GM19397 (cell line): ENCODE measurements at regions not wholly inside any gene's neighbourhood (a gene's known extent, or its start where the extent isn't known, plus 50 kb on each side); places are given as distances from the start of the nearest gene placed in this dataset.
"Not testable (repeated sequence)": the region's sequence is repeated elsewhere in the genome, so short reads cannot be mapped to it uniquely, and the experiment has no call there.

Experiments
- ATAC-seq: cut with Tn5 transposase; IDR thresholded peaks from one replicate; pipeline ENCODE4 v1.9.1; 2021; ENCODE audit warnings: mild to moderate bottlenecking, moderate library complexity; ENCODE audit not compliant: unreplicated experiment

DNA sequence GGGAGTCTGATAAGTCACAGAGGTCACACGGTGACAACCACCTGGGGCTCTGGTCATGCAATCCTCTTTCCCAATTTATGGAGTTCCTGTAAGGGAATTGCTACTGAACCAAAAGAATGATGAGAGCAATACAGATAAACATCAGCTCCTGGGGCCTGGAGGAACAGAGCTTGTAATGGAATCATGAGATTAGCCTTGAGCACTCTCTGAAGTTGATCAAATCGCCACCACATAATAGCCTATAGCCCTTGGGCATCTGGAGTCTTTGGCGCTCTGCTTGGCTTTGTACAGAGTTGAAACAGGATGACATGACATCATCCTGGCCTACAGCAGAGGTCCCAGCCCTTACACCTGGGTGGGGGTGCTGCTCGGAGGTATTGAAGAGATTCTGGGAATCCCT, 154.3 kb upstream of the DTNBP1 start:
- ATAC-seq: no peak

DNA sequence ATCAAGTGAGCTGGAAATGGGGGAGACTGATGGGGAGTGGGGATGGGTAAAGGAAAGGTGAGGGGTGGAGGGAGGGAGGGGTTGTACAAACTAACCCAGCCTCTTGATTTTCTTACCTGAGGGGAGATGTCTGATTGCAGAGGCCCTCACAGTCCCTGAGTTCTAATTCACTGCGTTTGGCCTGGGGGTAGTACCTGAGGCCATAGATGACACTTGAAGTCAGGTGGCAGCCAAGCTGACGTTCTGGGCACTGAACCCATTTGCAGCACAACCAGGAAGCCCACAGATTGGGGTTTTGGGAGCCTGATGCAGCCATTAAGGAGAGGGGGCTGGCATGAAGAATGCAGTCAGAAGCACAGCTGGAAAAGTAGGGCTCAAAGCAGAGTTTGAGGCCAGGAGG, 153.8 kb upstream of the DTNBP1 start:
- no peak for ATAC-seq

GRCh38 chr6:15813698-15814097, 150.9 kb upstream of the DTNBP1 start:
- not testable (repeated sequence) for ATAC-seq

DNA sequence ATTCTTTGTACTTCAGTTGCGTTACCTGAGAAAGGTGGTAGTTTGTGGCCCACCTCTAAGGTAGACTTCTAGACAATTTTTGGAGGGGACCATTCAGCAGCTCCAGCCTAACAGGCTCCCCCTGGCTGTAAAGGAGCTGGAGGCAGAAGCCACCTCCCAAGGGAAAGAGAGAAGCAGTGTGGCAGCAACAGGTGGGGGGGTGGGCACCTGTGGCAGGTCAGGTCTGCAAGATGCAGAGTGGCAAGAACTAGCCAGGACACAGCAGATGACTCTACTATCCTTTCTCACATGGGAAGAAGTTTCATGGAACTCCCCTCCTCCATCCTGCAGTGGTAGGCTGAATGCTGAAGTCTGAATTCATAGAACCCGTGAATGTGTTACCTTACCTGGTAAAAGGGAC, 148.3 kb upstream of the DTNBP1 start:
- ATAC-seq: no peak

GRCh38 chr6:15810618-15811017, 147.8 kb upstream of the DTNBP1 start:
- ATAC-seq: no peak

GRCh38 chr6:15809367-15809766, 146.5 kb upstream of the DTNBP1 start:
- ATAC-seq: no peak

GRCh38 chr6:15804164-15805154, 141.6 kb upstream of the DTNBP1 start:
- no peak for ATAC-seq

- no peak for ATAC-seq
Observed at GRCh38 chr6:15802466-15802865, 139.6 kb upstream of the DTNBP1 start.

- no peak for ATAC-seq
Observed at GRCh38 chr6:15801912-15802311, 139.1 kb upstream of the DTNBP1 start.

GRCh38 chr6:15800841-15801617, 138.2 kb upstream of the DTNBP1 start:
- ATAC-seq: no peak

DNA sequence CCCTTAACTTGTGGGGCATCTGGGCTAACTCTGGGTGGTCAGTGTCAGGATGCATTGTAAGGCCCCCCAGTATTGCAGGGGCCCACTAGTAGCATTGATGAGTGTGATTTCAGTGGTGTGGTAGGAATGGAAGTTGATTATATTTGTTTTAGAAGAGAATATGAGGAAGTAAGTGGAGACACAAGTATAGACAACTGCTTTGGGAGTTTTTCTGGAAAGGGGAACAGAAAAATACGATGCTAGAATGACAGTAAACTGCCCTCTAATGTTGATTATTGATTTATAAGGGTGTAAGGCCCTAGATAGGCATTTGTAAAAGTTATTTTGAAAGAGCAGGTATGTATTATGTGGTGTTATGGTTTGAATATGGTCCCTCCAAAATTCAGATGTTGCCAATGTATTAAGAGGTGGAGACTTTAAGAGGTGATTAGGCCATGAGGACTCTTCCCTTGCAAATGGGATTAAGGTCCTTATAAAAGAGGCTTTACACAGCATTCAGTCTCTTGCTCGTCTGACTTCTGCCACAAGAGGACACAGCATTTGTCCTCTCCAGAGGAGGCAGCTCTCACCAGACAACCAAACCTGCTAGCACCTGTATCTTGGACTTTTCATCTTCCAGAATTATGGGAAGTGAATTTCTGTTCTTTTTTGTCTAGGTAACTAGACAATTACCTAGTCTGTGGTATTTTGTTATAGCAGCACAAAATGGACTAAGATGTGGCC, 135.9 kb upstream of the DTNBP1 start:
- no peak for ATAC-seq

DNA sequence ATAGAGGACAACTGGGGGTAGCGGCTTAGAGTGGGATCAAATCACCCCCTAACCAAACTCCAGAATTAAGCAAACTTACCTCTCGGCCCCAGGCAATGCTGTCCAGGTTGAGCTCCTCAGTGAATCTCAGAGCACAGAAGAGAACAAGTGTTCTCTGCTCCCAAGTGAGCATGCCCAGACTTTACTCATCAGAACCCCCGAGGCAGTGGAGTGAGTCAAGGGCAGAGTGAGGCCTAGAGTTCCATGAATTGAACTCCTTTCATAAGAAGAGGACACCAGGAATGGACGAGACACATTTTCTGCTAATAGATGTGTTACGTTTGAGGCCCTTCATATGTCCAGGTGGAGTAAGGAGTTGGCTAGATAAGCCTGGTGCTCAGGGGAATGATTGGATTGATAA, 134.0 kb upstream of the DTNBP1 start:
- ATAC-seq: no peak

GRCh38 chr6:15796130-15796771, 133.4 kb upstream of the DTNBP1 start:
- no peak for ATAC-seq

- ATAC-seq: no peak
Observed at GRCh38 chr6:15793826-15794225, 131.0 kb upstream of the DTNBP1 start.

DNA sequence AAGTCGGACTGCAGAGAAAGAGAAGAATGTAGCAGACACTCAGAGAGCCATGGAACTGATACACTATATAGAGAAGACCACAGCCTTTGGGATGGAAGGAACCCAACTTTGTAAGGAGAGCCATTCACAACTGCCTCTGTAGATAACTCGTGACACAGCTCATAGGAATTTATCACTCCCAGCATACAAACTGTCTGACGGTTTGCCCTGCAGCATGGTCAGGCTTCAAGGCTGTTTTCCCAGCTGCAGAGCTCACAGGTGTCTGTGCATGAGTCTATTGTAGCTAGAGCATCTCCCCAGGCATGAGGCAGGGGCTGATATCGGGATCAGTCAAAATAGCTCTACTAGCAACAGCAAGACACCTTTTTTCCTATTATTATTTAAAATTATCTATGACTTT, 130.5 kb upstream of the DTNBP1 start:
- ATAC-seq: no peak

- ATAC-seq: no peak
Observed at GRCh38 chr6:15792842-15793241, 130.0 kb upstream of the DTNBP1 start.

GRCh38 chr6:15791448-15792181, 128.8 kb upstream of the DTNBP1 start:
- no peak for ATAC-seq

DNA sequence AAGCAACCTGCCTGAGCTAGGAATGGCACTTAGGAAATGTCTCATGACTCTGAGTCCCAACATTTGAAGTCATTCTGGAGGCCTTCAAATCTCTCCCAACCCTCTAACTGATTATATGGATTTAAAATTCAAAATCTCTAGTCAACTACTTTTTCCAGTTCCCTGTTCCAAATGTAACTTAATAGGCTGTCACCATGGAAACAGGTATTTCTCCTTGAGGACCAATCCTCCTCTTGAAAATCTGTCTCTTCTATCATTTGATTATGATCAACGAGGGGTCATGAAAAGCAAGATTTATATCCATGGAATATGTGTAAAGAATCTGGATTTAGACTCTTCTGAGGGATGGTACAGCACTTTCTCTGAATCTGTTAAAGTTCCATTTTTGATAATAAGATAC, 127.3 kb upstream of the DTNBP1 start:
- ATAC-seq: no peak

DNA sequence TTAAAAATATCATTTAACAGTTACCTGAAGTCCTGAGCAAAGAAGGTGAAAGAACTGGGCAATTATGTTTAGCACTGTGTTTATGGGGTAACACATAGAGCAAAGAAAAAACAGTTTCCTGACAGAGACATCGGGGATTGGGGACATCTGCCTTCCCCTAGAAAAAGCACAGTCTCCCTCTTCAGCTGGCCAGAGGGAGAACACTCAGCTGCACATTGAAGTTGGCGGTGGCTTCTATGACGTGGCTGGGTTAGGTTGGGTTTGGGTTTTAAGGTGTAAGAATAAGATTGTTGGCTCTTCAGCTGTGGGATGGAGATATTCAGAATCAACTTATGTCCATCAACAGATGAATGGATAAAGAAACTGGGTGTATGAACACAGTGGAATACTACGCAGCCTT, 124.0 kb upstream of the DTNBP1 start:
- no peak for ATAC-seq

DNA sequence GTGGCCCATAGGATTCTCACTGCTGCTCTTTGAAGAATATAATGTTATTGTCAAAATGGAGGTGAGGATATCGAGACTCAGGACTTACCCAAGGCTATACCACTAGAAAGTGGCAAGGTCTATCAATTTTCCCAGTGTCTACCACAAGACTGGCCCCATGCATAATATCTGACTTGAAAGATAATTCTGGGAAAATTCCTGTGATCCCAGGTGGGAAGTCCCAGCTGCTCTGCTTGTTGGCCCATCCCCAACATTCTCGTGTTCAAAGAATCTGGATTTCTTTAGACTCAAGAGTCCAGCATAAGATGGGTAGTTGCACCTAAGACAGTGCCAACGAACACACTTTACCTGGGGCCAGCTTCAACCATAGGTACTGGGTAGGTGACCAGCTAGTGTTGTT, 120.7 kb upstream of the DTNBP1 start:
- no peak for ATAC-seq
